ENCODE measurements at regions not wholly inside any gene's neighbourhood (a gene's known extent, or its start where the extent isn't known, plus 50 kb on each side); places are given as distances from the start of the nearest gene placed in this dataset.

GRCh38 chr5:67262206-67262605 lies 65.6 kb upstream of the CD180 start:
- no peak for TF ChIP-seq CTCF (IDR thresholded peaks at IDR 0.05; ENCODE audit: insufficient read depth, low read depth, low read length, missing control alignments)
- DNase-seq (ENCODE audit: low read depth), result peak; percentile 45
- H3K4me3 ChIP-seq (ENCODE audit: low read length), result no peak overlapping the region

GRCh38 chr5:67259548-67260215 lies 63.1 kb upstream of the CD180 start:
- no peak for TF ChIP-seq CTCF (IDR thresholded peaks at IDR 0.05; ENCODE audit: insufficient read depth, low read depth, low read length, missing control alignments)
- no peak for DNase-seq (ENCODE audit: low read depth)
- no peak overlapping the region for H3K4me3 ChIP-seq (ENCODE audit: low read length)

DNA sequence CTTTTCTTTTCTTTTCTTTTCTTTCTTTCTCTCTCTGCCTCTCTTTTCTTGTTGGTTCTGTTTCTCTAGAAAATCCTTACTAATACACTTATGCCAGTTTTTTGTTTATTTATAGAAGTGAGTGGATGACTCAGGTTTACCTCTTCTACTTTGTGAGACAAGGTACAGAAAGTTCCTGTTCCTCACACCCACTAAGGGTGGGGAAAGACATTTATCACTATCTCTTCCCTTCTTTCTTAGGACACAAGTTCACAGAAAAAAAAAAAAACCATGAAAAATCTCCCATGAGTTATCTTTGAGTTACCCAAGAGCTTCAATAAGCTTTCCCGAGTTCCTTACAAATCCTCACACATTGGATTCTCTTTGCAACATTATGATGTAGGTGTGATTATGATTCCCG lies 60.9 kb upstream of the CD180 start:
- TF ChIP-seq CTCF (IDR thresholded peaks at IDR 0.05; ENCODE audit: insufficient read depth, low read depth, low read length, missing control alignments), result no peak
- no peak overlapping the region for H3K4me3 ChIP-seq (ENCODE audit: low read length)
- DNase-seq (ENCODE audit: low read depth), result peak; percentile 79

GRCh38 chr5:67257077-67257476 lies 60.5 kb upstream of the CD180 start:
- no peak for DNase-seq (ENCODE audit: low read depth)
- no peak overlapping the region for H3K4me3 ChIP-seq (ENCODE audit: low read length)
- no peak for TF ChIP-seq CTCF (IDR thresholded peaks at IDR 0.05; ENCODE audit: insufficient read depth, low read depth, low read length, missing control alignments)

GRCh38 chr5:67255881-67256280 lies 59.3 kb upstream of the CD180 start:
- H3K4me3 ChIP-seq (ENCODE audit: low read length), result no peak overlapping the region
- no peak for DNase-seq (ENCODE audit: low read depth)
- TF ChIP-seq CTCF (IDR thresholded peaks at IDR 0.05; ENCODE audit: insufficient read depth, low read depth, low read length, missing control alignments), result no peak

DNA sequence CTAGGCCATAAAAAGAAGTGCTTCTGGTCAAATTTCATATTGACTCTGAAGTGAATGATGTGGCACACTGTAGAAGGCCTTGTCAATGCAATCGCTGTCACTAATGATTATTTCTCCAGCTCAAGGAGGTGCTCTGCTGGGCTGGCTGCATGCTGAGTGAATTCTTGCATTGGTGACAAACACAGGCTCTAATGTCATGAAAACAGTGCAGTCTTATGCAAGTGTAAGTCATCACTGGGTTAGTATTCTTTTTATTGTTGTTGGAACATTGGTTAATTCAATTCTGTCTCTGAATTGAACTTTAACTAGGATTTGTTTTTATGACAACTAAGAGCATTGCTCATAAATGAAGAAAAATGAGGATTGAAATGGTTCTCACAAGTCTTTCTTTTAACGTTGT lies 57.3 kb upstream of the CD180 start:
- TF ChIP-seq CTCF (IDR thresholded peaks at IDR 0.05; ENCODE audit: insufficient read depth, low read depth, low read length, missing control alignments), result no peak
- no peak for DNase-seq (ENCODE audit: low read depth)
- no peak overlapping the region for H3K4me3 ChIP-seq (ENCODE audit: low read length)

DNA sequence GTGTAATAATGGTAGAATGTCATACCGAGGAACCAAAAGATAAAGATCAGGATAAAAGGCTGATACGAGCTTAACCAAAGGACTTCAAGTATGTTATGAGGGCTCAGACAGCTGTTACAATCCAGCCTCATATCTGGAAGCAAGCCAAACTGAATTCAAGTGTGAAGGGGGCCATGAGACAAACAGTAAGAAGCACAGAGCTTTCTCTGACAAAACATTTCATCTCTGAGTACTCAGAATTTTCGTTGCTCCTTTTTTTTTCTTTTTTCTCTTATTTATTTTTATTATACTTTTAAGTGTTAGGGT lies 52.9 kb upstream of the CD180 start:
- no peak for DNase-seq (ENCODE audit: low read depth)
- no peak for TF ChIP-seq CTCF (IDR thresholded peaks at IDR 0.05; ENCODE audit: insufficient read depth, low read depth, low read length, missing control alignments)
- no peak overlapping the region for H3K4me3 ChIP-seq (ENCODE audit: low read length)
